KMS-11 (cell line): ENCODE measurements at regions not wholly inside any gene's neighbourhood (a gene's known extent, or its start where the extent isn't known, plus 50 kb on each side); places are given as distances from the start of the nearest gene placed in this dataset.

ENCODE experiments used
- H2AFZ ChIP-seq: fragments of 200-600 bp; sonication (generic); 2 replicates; pipeline ENCODE4 v1.6.1; 2016; ENCODE audit warnings: antibody characterized with exemption, mixed run types, low read depth
- H3K27ac ChIP-seq: fragments of 200-600 bp; sonication (generic); 2 replicates; pipeline ENCODE4 v1.6.1; 2016; ENCODE audit warnings: mild to moderate bottlenecking, mixed run types
- H3K27me3 ChIP-seq: fragments of 200-600 bp; sonication (generic); 2 replicates; pipeline ENCODE4 v1.6.1; 2017; ENCODE audit warnings: mild to moderate bottlenecking, low read depth, mixed run types, moderate library complexity; ENCODE audit not compliant: insufficient read depth
- H3K36me3 ChIP-seq: fragments of 200-600 bp; sonication (generic); 2 replicates; pipeline ENCODE4 v1.6.1; 2017; ENCODE audit warnings: mild to moderate bottlenecking, mixed run types; ENCODE audit not compliant: insufficient read depth
- H3K4me1 ChIP-seq: fragments of 200-600 bp; sonication (generic); 2 replicates; pipeline ENCODE4 v1.6.1; 2016; ENCODE audit warnings: mild to moderate bottlenecking, low read depth, mixed run types; ENCODE audit not compliant: poor library complexity, severe bottlenecking
- H3K4me2 ChIP-seq: fragments of 200-600 bp; sonication (generic); 2 replicates; pipeline ENCODE4 v1.7.0; 2016; ENCODE audit warnings: mild to moderate bottlenecking, mixed run types
- H3K4me3 ChIP-seq: fragments of 200-600 bp; sonication (generic); IDR thresholded peaks from 2 replicates; pipeline ENCODE4 v1.6.1; 2017; ENCODE audit warnings: low read depth, low read length, mixed read lengths; ENCODE audit not compliant: insufficient read depth
- H3K79me2 ChIP-seq: fragments of 200-600 bp; sonication (generic); 2 replicates; pipeline ENCODE4 v1.6.1; 2016; ENCODE audit warnings: low read depth, mixed run types; ENCODE audit not compliant: insufficient read depth
- H3K9ac ChIP-seq: fragments of 200-600 bp; sonication (generic); 2 replicates; pipeline ENCODE4 v1.6.1; 2016; ENCODE audit warnings: mild to moderate bottlenecking, mixed run types
- H4K20me1 ChIP-seq: fragments of 200-600 bp; sonication (generic); 2 replicates; pipeline ENCODE4 v1.6.1; 2016; ENCODE audit warnings: mild to moderate bottlenecking, mixed run types; ENCODE audit not compliant: insufficient read depth
- TF ChIP-seq, protein P1 (sequence below): fragments of 200-600 bp; sonication (generic); conservative IDR thresholded peaks from 2 replicates; pipeline ENCODE4 v1.6.1; 2017; ENCODE audit warnings: low read depth, mild to moderate bottlenecking, antibody characterized with exemption, low read length, moderate library complexity, mixed read lengths

DNA sequence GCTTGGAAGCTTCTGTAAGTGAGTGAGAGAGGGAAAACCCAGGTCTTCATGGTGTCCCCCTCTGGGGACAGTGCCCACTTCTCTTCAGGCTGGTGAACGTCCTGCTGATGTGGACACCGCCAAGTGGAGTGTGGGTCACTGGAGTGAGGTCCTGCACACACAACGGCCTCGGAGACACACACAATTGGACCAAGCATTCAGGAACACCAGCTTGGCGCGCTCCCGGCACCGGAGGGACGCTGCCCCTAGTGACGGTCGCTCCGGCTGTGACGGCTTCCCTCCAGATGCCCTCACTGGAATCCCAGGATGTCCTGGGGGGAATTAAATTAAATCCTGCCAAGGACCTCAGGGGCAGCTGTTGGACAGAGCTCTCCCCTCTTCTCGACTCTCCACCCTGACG lies 123.1 kb downstream of the ZNF664 start:
- TF ChIP-seq, protein P1, sequence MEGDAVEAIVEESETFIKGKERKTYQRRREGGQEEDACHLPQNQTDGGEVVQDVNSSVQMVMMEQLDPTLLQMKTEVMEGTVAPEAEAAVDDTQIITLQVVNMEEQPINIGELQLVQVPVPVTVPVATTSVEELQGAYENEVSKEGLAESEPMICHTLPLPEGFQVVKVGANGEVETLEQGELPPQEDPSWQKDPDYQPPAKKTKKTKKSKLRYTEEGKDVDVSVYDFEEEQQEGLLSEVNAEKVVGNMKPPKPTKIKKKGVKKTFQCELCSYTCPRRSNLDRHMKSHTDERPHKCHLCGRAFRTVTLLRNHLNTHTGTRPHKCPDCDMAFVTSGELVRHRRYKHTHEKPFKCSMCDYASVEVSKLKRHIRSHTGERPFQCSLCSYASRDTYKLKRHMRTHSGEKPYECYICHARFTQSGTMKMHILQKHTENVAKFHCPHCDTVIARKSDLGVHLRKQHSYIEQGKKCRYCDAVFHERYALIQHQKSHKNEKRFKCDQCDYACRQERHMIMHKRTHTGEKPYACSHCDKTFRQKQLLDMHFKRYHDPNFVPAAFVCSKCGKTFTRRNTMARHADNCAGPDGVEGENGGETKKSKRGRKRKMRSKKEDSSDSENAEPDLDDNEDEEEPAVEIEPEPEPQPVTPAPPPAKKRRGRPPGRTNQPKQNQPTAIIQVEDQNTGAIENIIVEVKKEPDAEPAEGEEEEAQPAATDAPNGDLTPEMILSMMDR, result no peak
- H3K9ac ChIP-seq, result no peak overlapping the region
- H3K27me3 ChIP-seq, result no peaks in the 10 kb centered on the region
- no peak overlapping the region for H3K4me3 ChIP-seq
- no peak overlapping the region for H2AFZ ChIP-seq
- H3K79me2 ChIP-seq, result no peaks in the 10 kb centered on the region
- H4K20me1 ChIP-seq, result no peaks in the 10 kb centered on the region
- no peak overlapping the region for H3K4me2 ChIP-seq
- H3K27ac ChIP-seq, result no peak overlapping the region
- peaks cover 4% of the 10 kb centered on the region for H3K4me1 ChIP-seq
- no peaks in the 10 kb centered on the region for H3K36me3 ChIP-seq

DNA sequence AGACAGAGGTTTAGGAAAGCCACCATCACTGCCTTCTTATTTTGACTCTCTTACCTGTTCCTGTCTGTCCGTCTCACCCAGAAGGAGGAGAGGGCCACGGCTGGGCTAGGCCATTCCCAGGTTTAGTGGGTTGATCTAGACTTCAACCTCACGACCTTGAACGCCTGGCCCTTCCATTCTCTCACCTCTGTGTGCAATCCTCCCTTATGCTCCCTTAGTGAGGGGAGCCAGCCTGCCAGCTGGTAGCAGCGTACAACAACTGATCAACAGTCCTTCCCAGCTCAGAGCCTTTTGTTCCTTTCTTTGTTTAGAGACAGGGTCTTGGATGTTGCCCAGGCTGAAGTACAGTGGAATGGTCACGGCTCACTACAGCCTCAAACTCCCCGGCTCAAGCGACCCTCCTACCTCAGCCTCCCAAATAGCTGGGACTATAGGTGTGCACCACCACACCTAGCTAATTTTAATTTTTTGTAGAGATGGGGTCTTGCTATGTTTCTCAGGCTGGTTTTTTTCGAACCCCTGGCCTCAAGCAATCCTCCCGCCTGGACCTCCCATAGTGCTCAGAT lies 123.9 kb downstream of the ZNF664 start:
- H2AFZ ChIP-seq, result no peak overlapping the region
- H4K20me1 ChIP-seq, result no peaks in the 10 kb centered on the region
- no peaks in the 10 kb centered on the region for H3K36me3 ChIP-seq
- no peak overlapping the region for H3K9ac ChIP-seq
- H3K4me2 ChIP-seq, result no peak overlapping the region
- peaks cover 4% of the 10 kb centered on the region for H3K4me1 ChIP-seq
- TF ChIP-seq, protein P1, result no peak
- no peak overlapping the region for H3K4me3 ChIP-seq
- no peaks in the 10 kb centered on the region for H3K79me2 ChIP-seq
- no peaks in the 10 kb centered on the region for H3K27me3 ChIP-seq
- no peak overlapping the region for H3K27ac ChIP-seq

DNA sequence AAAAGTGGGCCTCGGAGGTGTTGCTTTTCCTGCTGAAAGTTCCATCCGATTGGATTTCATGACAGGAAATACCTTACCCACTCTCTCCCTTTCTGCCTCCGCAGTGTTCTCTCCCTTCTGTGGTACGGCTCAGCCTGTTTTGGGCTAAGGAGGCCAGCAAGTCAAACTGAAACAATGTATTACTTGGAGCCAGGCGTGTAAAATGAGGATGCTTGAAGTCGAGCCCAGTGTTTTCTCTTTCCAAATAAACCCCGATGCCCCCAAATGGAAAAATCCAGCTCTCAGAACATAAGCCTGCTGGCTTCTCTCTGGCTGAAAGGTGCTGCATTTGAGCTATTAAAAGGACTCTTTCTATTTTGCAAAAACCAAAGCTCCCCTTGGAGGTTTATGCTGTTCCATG lies 124.7 kb downstream of the ZNF664 start:
- no peaks in the 10 kb centered on the region for H3K36me3 ChIP-seq
- no peaks in the 10 kb centered on the region for H3K27me3 ChIP-seq
- peaks cover 4% of the 10 kb centered on the region for H3K4me1 ChIP-seq
- H2AFZ ChIP-seq, result no peak overlapping the region
- H3K4me3 ChIP-seq, result no peak overlapping the region
- no peak overlapping the region for H3K27ac ChIP-seq
- H3K79me2 ChIP-seq, result no peaks in the 10 kb centered on the region
- no peak overlapping the region for H3K4me2 ChIP-seq
- no peaks in the 10 kb centered on the region for H4K20me1 ChIP-seq
- TF ChIP-seq, protein P1, result no peak
- H3K9ac ChIP-seq, result no peak overlapping the region

DNA sequence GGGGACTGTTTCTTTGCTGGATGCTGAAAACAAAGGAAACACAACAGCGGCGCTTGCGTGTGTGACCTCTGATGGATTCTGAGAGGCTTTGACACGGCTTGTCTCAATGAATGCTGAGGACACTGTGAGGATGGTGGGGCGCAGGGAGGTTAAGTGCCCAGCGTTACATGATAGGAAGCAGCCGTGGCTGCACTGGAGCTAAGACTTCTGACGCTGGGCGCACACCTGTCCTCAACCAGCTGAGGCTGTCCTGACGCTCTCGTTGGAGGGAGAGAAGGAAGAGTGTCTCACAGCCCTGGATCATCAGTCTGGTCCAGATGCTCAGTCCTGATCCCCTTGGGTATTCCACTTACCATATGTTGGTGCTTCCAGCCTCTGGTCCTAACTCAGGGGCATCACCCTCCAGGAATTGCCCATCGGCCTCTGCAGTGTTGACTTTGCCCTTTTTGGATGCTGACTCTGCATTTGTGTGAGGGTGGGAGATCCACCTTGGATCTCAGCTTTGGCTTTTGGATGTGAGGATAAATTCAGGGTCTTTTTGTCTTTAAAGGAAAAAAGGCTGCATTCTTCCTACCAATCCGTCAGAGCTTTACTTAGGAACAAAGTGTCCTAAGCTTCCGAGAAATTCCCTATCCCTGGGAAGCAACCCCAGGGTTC lies 125.2 kb downstream of the ZNF664 start:
- Histone ChIP-seq H3K4me3 (no peak overlapping the region), H3K27me3 (no peaks in the 10 kb centered on the region), H3K36me3 (no peaks in the 10 kb centered on the region), H2AFZ (no peak overlapping the region), H3K4me1 (peaks cover 4% of the 10 kb centered on the region), H3K9ac (no peak overlapping the region), H3K4me2 (no peak overlapping the region), H3K79me2 (no peaks in the 10 kb centered on the region), H4K20me1 (no peaks in the 10 kb centered on the region), H3K27ac (no peak overlapping the region)
- TF ChIP-seq, protein P1, result no peak
